ENCODE measurements at regions not wholly inside any gene's neighbourhood (a gene's known extent, or its start where the extent isn't known, plus 50 kb on each side); places are given as distances from the start of the nearest gene placed in this dataset.
A peak's percentile ranks its signal among the peaks of the same experiment; 100 is the strongest.
"Not testable (repeated sequence)": the region's sequence is repeated elsewhere in the genome, so short reads cannot be mapped to it uniquely, and the experiment has no call there.

DNA sequence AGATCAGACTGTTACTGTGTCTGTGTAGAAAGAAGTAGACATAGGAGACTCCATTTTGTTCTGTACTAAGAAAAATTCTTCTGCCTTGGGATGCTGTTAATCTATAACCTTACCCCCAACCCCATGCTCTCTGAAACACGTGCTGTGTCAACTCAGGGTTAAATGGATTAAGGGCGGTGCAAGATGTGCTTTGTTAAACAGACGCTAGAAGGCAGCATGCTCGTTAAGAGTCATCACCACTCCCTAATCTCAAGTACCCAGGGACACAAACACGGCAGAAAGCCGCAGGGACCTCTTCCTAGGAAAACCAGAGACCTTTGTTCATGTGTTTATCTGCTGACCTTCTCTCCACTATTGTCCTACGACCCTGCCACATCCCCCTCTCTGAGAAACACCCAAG is 137.0 kb upstream of the PROKR2 start:
- not testable (repeated sequence) for TF ChIP-seq POLR2A (IDR thresholded peaks at IDR 0.05)
- TF ChIP-seq CTCF (IDR thresholded peaks at IDR 0.05) = peak in 1 of 7 experiments; percentile 4
